ENCODE measurements at regions not wholly inside any gene's neighbourhood (a gene's known extent, or its start where the extent isn't known, plus 50 kb on each side); places are given as distances from the start of the nearest gene placed in this dataset.

DNA sequence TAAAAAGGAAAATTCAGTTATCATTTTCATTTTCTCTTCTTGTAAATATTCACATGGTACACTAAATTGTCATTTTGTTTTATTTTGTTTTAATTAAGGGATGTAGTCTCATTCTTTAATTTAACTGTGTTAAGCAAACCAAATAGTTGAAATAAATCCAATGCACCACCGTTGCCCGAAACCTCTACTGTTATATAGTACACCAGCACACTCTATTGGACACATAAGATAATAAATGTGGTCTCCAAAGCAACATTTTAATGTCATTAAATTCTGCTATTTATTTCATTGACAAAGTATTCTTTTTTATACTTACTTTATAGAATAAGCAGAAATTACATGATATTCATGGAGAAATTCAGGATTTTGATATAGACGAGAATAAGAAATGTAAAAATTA is 156.4 kb upstream of the FREM2 start:
- Histone ChIP-seq H3K36me3 (replicated peaks) (no peaks in the 10 kb centered on the region), H3K4me3 (ENCODE audit: low read depth, low read length) (no peak overlapping the region), H3K27me3 (replicated peaks) (no peaks in the 10 kb centered on the region), H3K27ac (no peak overlapping the region)
- TF ChIP-seq, protein P1, sequence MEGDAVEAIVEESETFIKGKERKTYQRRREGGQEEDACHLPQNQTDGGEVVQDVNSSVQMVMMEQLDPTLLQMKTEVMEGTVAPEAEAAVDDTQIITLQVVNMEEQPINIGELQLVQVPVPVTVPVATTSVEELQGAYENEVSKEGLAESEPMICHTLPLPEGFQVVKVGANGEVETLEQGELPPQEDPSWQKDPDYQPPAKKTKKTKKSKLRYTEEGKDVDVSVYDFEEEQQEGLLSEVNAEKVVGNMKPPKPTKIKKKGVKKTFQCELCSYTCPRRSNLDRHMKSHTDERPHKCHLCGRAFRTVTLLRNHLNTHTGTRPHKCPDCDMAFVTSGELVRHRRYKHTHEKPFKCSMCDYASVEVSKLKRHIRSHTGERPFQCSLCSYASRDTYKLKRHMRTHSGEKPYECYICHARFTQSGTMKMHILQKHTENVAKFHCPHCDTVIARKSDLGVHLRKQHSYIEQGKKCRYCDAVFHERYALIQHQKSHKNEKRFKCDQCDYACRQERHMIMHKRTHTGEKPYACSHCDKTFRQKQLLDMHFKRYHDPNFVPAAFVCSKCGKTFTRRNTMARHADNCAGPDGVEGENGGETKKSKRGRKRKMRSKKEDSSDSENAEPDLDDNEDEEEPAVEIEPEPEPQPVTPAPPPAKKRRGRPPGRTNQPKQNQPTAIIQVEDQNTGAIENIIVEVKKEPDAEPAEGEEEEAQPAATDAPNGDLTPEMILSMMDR (IDR thresholded peaks at IDR 0.05; ENCODE audit: low read depth, low read length, missing control alignments), result peak; percentile 18
- in situ Hi-C loops (cut with HindIII; ENCODE audit: low pct_ligation_motif_present, low sequenced_read_pairs), result no loop called here
- no peak for DNase-seq

DNA sequence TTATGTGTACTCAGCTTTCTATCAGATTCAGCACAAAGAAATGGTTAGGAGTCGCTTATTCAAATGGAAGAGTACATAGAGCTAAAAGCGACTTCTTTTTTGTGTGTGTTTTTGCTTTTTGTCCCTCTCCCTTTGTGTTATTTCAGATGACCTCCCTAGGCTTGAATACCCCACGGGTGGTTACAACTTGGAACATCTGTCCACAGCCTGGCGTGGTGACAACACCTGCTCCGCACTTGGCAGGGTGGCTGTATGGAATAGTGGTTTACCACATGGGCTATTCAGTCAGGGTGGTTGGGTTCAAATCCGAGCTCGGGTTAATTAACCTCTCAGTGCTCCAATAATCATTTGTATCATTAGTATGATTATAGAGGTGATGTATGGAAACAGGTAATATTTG is 151.6 kb upstream of the FREM2 start:
- TF ChIP-seq, protein P1 (IDR thresholded peaks at IDR 0.05; ENCODE audit: low read depth, low read length, missing control alignments), result no peak
- in situ Hi-C loops (cut with HindIII; ENCODE audit: low pct_ligation_motif_present, low sequenced_read_pairs), result no loop called here
- no peak overlapping the region for H3K4me3 ChIP-seq (ENCODE audit: low read depth, low read length)
- no peaks in the 10 kb centered on the region for H3K27me3 ChIP-seq (replicated peaks)
- H3K27ac ChIP-seq, result no peak overlapping the region
- DNase-seq, result no peak
- no peaks in the 10 kb centered on the region for H3K36me3 ChIP-seq (replicated peaks)

DNA sequence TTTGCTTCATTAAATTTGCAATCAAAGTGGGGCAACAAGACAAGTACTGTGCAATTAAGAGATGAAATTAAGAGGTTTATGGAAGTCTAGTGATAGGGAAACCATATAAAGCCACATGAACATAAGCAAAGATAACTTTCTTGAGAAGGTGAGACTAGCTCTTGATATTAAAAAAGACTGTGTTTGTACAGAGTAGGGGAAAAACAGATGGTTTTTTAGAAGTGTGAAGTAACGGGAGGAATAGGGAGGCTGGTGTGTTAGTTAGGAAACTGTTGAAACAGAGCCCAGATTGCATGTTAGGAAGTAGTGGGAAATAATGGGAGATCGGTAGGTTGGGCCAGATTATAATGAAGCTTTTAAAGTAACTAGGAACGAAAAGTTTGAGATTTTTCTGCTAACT is 149.8 kb upstream of the FREM2 start:
- TF ChIP-seq, protein P1 (IDR thresholded peaks at IDR 0.05; ENCODE audit: low read depth, low read length, missing control alignments), result no peak
- Histone ChIP-seq H3K27ac (no peak overlapping the region), H3K4me3 (ENCODE audit: low read depth, low read length) (no peak overlapping the region), H3K36me3 (replicated peaks) (no peaks in the 10 kb centered on the region), H3K27me3 (replicated peaks) (no peaks in the 10 kb centered on the region)
- in situ Hi-C loops (cut with HindIII; ENCODE audit: low pct_ligation_motif_present, low sequenced_read_pairs), result no loop called here
- no peak for DNase-seq

DNA sequence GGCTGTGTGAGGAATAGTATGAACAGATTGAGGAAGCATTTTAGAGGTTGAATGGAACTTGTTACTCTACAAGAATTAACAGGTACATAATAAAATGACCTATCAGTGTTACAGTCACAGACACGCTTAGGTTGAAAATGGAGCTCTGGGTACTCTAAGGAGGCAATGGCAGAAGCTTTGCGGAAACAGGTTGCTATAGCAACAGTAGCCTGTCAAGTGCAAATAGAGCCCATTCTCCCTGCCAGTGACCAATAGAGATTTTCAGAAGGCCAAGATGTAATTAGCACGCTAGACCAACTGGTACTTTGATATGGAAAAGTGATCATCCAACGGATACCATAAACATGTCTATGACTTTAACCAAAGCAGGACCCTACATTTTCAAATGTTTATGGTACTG is 148.5 kb upstream of the FREM2 start:
- Histone ChIP-seq H3K27ac (no peak overlapping the region), H3K4me3 (ENCODE audit: low read depth, low read length) (no peak overlapping the region), H3K27me3 (replicated peaks) (no peaks in the 10 kb centered on the region), H3K36me3 (replicated peaks) (no peaks in the 10 kb centered on the region)
- in situ Hi-C loops (cut with HindIII; ENCODE audit: low pct_ligation_motif_present, low sequenced_read_pairs), result no loop called here
- TF ChIP-seq, protein P1 (IDR thresholded peaks at IDR 0.05; ENCODE audit: low read depth, low read length, missing control alignments), result no peak
- DNase-seq, result no peak

DNA sequence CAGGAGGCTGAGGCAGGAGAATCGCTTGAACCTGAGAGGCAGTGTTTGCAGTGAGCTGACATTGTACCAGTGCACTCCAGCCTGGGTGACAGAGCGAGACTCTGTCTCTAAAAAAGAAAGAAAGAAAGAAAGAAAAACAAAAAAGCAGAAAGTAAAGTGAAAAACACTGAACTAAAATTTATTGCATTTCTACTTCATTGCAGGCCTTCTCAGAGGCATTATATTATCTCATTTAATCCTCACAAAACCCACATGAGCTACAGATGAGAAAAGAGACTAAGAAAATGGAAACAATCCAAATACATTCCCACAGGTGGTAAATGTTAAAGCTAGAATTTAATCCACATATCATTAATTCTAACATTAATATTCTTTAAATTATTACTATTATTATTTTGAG is 147.2 kb upstream of the FREM2 start:
- DNase-seq, result no peak
- no peaks in the 10 kb centered on the region for H3K27me3 ChIP-seq (replicated peaks)
- no peaks in the 10 kb centered on the region for H3K36me3 ChIP-seq (replicated peaks)
- in situ Hi-C loops (cut with HindIII; ENCODE audit: low pct_ligation_motif_present, low sequenced_read_pairs), result no loop called here
- no peak overlapping the region for H3K27ac ChIP-seq
- no peak overlapping the region for H3K4me3 ChIP-seq (ENCODE audit: low read depth, low read length)
- TF ChIP-seq, protein P1 (IDR thresholded peaks at IDR 0.05; ENCODE audit: low read depth, low read length, missing control alignments), result no peak

DNA sequence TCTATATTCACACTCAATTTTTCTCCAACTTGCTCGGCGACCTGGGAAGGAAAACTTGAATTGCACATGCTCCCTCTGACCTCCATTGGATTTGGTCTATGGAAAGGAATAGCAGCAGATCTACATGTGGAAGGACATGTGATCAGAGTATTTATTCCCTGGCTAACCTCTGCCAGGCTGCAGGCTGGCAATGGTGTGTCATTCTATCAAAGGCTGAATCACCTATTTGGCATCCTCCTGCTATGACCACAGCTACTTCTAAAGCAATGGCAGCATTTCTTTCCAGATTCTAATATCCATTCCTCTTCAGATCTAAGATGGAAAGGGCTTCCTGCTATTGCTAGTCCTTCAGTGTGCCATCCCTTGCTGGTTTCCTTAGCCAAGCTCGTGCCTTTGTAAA is 144.3 kb upstream of the FREM2 start:
- no peak for DNase-seq
- Histone ChIP-seq H3K27me3 (replicated peaks) (no peaks in the 10 kb centered on the region), H3K27ac (no peak overlapping the region), H3K36me3 (replicated peaks) (no peaks in the 10 kb centered on the region), H3K4me3 (ENCODE audit: low read depth, low read length) (no peak overlapping the region)
- TF ChIP-seq, protein P1 (IDR thresholded peaks at IDR 0.05; ENCODE audit: low read depth, low read length, missing control alignments), result no peak
- in situ Hi-C loops (cut with HindIII; ENCODE audit: low pct_ligation_motif_present, low sequenced_read_pairs), result no loop called here
